HEK293T (cell line): ENCODE measurements at regions not wholly inside any gene's neighbourhood (a gene's known extent, or its start where the extent isn't known, plus 50 kb on each side); places are given as distances from the start of the nearest gene placed in this dataset.

Experiments used
- BHLHE40 ChIP-seq: fragments of 450-650 bp; IDR thresholded peaks from 2 replicates; pipeline ENCODE4 v1.6.1; 2016; ENCODE audit warnings: mild to moderate bottlenecking, moderate library complexity, borderline replicate concordance
- CTBP1 ChIP-seq: fragments of 450-650 bp; IDR thresholded peaks from 2 replicates; pipeline ENCODE4 v1.6.1; 2016; ENCODE audit warnings: borderline replicate concordance
- FOXA1 ChIP-seq: fragments of 450-650 bp; IDR thresholded peaks from 2 replicates; pipeline ENCODE4 v1.6.1; 2016; ENCODE audit warnings: mild to moderate bottlenecking
- FOXK2 ChIP-seq: fragments of 450-650 bp; IDR thresholded peaks from 2 replicates; pipeline ENCODE4 v1.6.1; 2016; ENCODE audit warnings: mild to moderate bottlenecking
- FOXM1 ChIP-seq: fragments of 450-650 bp; IDR thresholded peaks from 2 replicates; pipeline ENCODE4 v1.6.1; 2017; ENCODE audit warnings: mild to moderate bottlenecking, borderline replicate concordance
- NFRKB ChIP-seq: fragments of 450-650 bp; IDR thresholded peaks from 2 replicates; pipeline ENCODE4 v1.6.1; 2016; ENCODE audit warnings: mild to moderate bottlenecking, moderate library complexity
- SUZ12 ChIP-seq: fragments of 450-650 bp; IDR thresholded peaks from 2 replicates; pipeline ENCODE4 v1.6.1; 2016; ENCODE audit warnings: mild to moderate bottlenecking
- TARDBP ChIP-seq: fragments of 450-650 bp; IDR thresholded peaks from 2 replicates; pipeline ENCODE4 v1.6.1; 2016
- TF ChIP-seq, protein P1 (sequence below): fragments of 450-650 bp; IDR thresholded peaks from 2 replicates; pipeline ENCODE4 v1.6.1; 2016

DNA sequence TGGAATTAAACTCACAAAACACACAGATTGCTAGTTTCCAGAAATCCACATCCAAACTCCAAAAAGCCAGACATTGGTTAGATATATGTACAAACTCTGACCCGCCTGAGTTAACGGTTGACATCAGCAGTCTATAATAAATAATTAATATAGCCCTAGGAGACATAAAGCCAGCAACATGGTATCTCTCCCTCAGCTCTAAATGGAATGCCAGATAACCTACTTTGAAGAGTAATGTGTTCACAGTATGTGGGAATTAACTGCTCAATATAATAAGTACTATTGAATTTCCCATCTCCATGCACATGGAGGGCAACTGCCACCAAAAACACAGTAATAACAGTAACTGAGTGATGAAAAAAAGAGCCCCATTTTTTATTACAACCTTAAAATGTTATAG, 383.2 kb downstream of the CD83 start:
- TF ChIP-seq TARDBP = no peak
- no peak for TF ChIP-seq FOXM1
- TF ChIP-seq, protein P1, sequence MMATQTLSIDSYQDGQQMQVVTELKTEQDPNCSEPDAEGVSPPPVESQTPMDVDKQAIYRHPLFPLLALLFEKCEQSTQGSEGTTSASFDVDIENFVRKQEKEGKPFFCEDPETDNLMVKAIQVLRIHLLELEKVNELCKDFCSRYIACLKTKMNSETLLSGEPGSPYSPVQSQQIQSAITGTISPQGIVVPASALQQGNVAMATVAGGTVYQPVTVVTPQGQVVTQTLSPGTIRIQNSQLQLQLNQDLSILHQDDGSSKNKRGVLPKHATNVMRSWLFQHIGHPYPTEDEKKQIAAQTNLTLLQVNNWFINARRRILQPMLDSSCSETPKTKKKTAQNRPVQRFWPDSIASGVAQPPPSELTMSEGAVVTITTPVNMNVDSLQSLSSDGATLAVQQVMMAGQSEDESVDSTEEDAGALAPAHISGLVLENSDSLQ = no peak
- no peak for TF ChIP-seq BHLHE40
- TF ChIP-seq NFRKB = no peak
- TF ChIP-seq FOXK2 = no peak
- TF ChIP-seq SUZ12 = no peak
- no peak for TF ChIP-seq CTBP1
- no peak for TF ChIP-seq FOXA1
